GM18519 (cell line): ENCODE measurements at regions not wholly inside any gene's neighbourhood (a gene's known extent, or its start where the extent isn't known, plus 50 kb on each side); places are given as distances from the start of the nearest gene placed in this dataset.
"Not testable (repeated sequence)": the region's sequence is repeated elsewhere in the genome, so short reads cannot be mapped to it uniquely, and the experiment has no call there.

Source experiments
- ATAC-seq: cut with Tn5 transposase; IDR thresholded peaks from one replicate; pipeline ENCODE4 v1.9.1; 2021; ENCODE audit warnings: mild to moderate bottlenecking, moderate library complexity; ENCODE audit not compliant: unreplicated experiment, low FRiP score

- no peak for ATAC-seq
These were observed 337.0 kb downstream of the OMA1 start for GRCh38 chr1:58209575-58209974.

- no peak for ATAC-seq
These were observed 339.8 kb downstream of the OMA1 start for GRCh38 chr1:58206749-58207148.

GRCh38 chr1:58204284-58204683 is 342.2 kb downstream of the OMA1 start:
- no peak for ATAC-seq

- no peak for ATAC-seq
These were observed 344.9 kb downstream of the OMA1 start for GRCh38 chr1:58201492-58202106.

- no peak for ATAC-seq
These were observed 346.1 kb downstream of the OMA1 start for GRCh38 chr1:58200437-58200836.

GRCh38 chr1:58197811-58198210 is 348.7 kb downstream of the OMA1 start:
- ATAC-seq: no peak

GRCh38 chr1:58190267-58190988 is 356.1 kb downstream of the OMA1 start:
- no peak for ATAC-seq

- no peak for ATAC-seq
These were observed 357.1 kb downstream of the OMA1 start for GRCh38 chr1:58189453-58189852.

GRCh38 chr1:58183286-58183685 is 363.2 kb downstream of the OMA1 start:
- no peak for ATAC-seq

GRCh38 chr1:58180537-58180936 is 366.0 kb downstream of the OMA1 start:
- ATAC-seq: no peak

- not testable (repeated sequence) for ATAC-seq
These were observed 377.4 kb downstream of the OMA1 start for GRCh38 chr1:58169160-58169559.

GRCh38 chr1:58167131-58167530 is 379.4 kb downstream of the OMA1 start:
- not testable (repeated sequence) for ATAC-seq

- ATAC-seq: no peak
These were observed 380.1 kb downstream of the OMA1 start for GRCh38 chr1:58166417-58166816.

- ATAC-seq: no peak
These were observed 381.5 kb downstream of the OMA1 start for GRCh38 chr1:58165073-58165472.

GRCh38 chr1:58162952-58163550 is 383.5 kb downstream of the OMA1 start:
- ATAC-seq: no peak

- no peak for ATAC-seq
These were observed 387.1 kb downstream of the OMA1 start for GRCh38 chr1:58159434-58159830.

- ATAC-seq: no peak
These were observed 387.8 kb downstream of the OMA1 start for GRCh38 chr1:58158506-58159433.

GRCh38 chr1:58158016-58158415 is 388.5 kb downstream of the OMA1 start:
- ATAC-seq: no peak

GRCh38 chr1:58157256-58157655 is 389.3 kb downstream of the OMA1 start:
- ATAC-seq: no peak

- ATAC-seq: no peak
These were observed 389.7 kb downstream of the OMA1 start for GRCh38 chr1:58156831-58157230.

- peak; percentile 50 for ATAC-seq
These were observed 390.4 kb downstream of the OMA1 start for GRCh38 chr1:58156124-58156468.
